ENCODE measurements at regions not wholly inside any gene's neighbourhood (a gene's known extent, or its start where the extent isn't known, plus 50 kb on each side); places are given as distances from the start of the nearest gene placed in this dataset.
A peak's percentile ranks its signal among the peaks of the same experiment; 100 is the strongest.
"Not testable (repeated sequence)": the region's sequence is repeated elsewhere in the genome, so short reads cannot be mapped to it uniquely, and the experiment has no call there.

GRCh38 chr6:170006900-170007467, 255.6 kb downstream of the ERMARD start:
- DNase-seq = no peak

GRCh38 chr6:170006071-170006899, 254.9 kb downstream of the ERMARD start:
- DNase-seq = no peak

GRCh38 chr6:170005665-170006064, 254.2 kb downstream of the ERMARD start:
- DNase-seq = no peak

GRCh38 chr6:170004585-170005210, 253.3 kb downstream of the ERMARD start:
- no peak for DNase-seq

GRCh38 chr6:170003451-170004160, 252.2 kb downstream of the ERMARD start:
- no peak for DNase-seq

GRCh38 chr6:170003027-170003426, 251.6 kb downstream of the ERMARD start:
- no peak for DNase-seq

GRCh38 chr6:170001782-170002181, 250.4 kb downstream of the ERMARD start:
- DNase-seq = not testable (repeated sequence)

- DNase-seq = no peak
Measured at GRCh38 chr6:170000071-170000843, 248.8 kb downstream of the ERMARD start.

GRCh38 chr6:169999367-169999766, 247.9 kb downstream of the ERMARD start:
- DNase-seq = no peak

GRCh38 chr6:169998457-169998856, 247.0 kb downstream of the ERMARD start:
- DNase-seq = no peak

GRCh38 chr6:169997930-169998218, 246.5 kb downstream of the ERMARD start:
- no peak for DNase-seq

- no peak for DNase-seq
Measured at GRCh38 chr6:169997187-169997929, 245.9 kb downstream of the ERMARD start.

GRCh38 chr6:169996378-169997051, 245.1 kb downstream of the ERMARD start:
- no peak for DNase-seq

- DNase-seq = no peak
Measured at GRCh38 chr6:169994739-169995138, 243.3 kb downstream of the ERMARD start.

- no peak for DNase-seq
Measured at GRCh38 chr6:169993861-169994481, 242.5 kb downstream of the ERMARD start.

- no peak for DNase-seq
Measured at GRCh38 chr6:169991913-169992312, 240.5 kb downstream of the ERMARD start.

- DNase-seq = no peak
Measured at GRCh38 chr6:169991031-169991390, 239.6 kb downstream of the ERMARD start.

GRCh38 chr6:169990095-169991030, 238.9 kb downstream of the ERMARD start:
- peak; percentile 38 for DNase-seq

GRCh38 chr6:169989594-169989993, 238.2 kb downstream of the ERMARD start:
- no peak for DNase-seq

Measured in hematopoietic multipotent progenitor cell treated with erythropoietin and hydrocortisone succinate and interleukin-3 and kit ligand, for 8 days (in vitro differentiated cells).